ENCODE measurements at regions not wholly inside any gene's neighbourhood (a gene's known extent, or its start where the extent isn't known, plus 50 kb on each side); places are given as distances from the start of the nearest gene placed in this dataset.
"Not testable (repeated sequence)": the region's sequence is repeated elsewhere in the genome, so short reads cannot be mapped to it uniquely, and the experiment has no call there.

- ATAC-seq (no peak), DNase-seq (no peak)
- Mint-ChIP-seq H3K27me3 (no peaks in the 10 kb centered on the region), H3K36me3 (ENCODE audit: low read depth) (no peaks in the 10 kb centered on the region), H3K4me3 (no peak overlapping the region), H3K27ac (no peak overlapping the region), H3K4me1 (no peaks in the 10 kb centered on the region), H3K9me3 (ENCODE audit: low read depth) (no peaks in the 10 kb centered on the region)
- ChIA-PET CTCF (no interaction called here), POLR2A (no interaction called here)
- intact Hi-C loops (cut with DNase I, micrococcal nuclease): loop anchor here in 1 of 2 experiments (10.0 kb wide), 1 partner anchor 283 kb away; no protein-coding TSS in a partner anchor
Observed at GRCh38 chr3:3991598-3991997, 192.4 kb downstream of the LRRN1 start.

DNA sequence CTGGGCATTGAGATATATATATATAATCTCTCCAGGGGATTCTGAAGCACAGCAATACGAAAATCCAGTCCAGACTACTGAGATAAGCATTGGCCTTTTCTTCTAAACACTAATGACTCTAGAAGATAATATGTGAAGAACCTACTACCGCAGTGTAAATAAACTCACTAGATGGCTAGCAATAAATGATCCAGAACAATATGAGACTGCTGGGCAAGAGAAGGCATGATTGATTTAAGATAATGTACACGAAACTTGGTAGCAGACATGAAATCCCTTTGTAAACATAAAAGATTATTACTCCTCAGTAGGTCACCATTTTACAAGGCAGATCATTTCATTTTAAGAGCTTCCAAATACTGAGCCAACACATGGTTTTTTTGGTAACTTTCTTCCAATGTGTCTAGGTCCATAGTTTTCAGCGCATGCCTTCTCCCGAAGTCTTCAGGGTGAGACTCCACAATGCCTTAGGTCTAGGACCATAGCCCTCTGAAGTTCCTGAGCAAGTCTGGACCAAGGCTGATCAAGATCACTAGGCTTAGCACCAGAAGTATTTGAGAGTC, 193.2 kb downstream of the LRRN1 start:
- intact Hi-C loops (cut with DNase I, micrococcal nuclease): loop anchor here in 1 of 2 experiments (10.0 kb wide), 1 partner anchor 282 kb away; no protein-coding TSS in a partner anchor
- Mint-ChIP-seq H3K27ac (no peak overlapping the region), H3K27me3 (peaks cover 1% of the 10 kb centered on the region), H3K9me3 (ENCODE audit: low read depth) (no peaks in the 10 kb centered on the region), H3K36me3 (ENCODE audit: low read depth) (no peaks in the 10 kb centered on the region), H3K4me3 (no peak overlapping the region), H3K4me1 (no peaks in the 10 kb centered on the region)
- no peak for ATAC-seq
- POLR2A ChIA-PET: no interaction called here
- no peak for DNase-seq
- CTCF ChIA-PET: no interaction called here

DNA sequence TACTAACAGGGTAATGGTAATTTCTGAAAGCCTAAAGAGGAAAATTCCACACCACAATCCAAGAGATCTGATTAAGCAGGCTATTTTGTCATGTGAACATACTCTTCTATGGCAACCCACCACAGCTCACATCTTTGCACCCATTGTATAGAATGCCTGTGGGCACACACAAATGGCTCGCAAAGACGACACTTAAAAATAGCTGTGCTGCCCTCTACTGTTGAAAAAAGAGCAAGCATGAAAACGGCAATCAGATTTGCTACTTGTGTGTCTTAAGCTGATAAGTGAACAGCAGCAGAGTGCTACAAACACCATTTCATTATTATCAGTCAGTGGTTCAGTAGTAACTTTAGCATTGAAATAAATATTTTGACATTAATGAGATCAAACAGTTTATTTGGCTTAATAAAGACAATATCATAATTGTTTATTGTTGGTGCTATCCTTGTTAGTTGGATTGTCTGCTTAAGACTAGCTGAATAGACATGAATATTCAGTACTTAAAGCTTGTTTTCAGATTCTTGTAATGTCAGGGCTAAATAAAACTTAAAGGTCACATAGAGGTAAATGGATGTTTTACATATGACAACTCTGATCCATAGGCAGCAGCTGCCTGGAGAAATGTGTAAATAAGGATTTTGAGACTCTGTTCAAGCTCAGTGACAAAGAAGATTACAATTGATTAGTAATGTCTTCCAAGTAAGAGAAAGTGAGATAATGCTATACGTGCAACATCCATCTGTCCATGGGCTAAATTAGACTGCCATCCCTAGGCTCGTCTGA, 199.1 kb downstream of the LRRN1 start:
- Mint-ChIP-seq H3K4me3 (no peak overlapping the region), H3K27ac (no peak overlapping the region), H3K9me3 (ENCODE audit: low read depth) (no peaks in the 10 kb centered on the region), H3K4me1 (no peaks in the 10 kb centered on the region), H3K27me3 (peaks cover 1% of the 10 kb centered on the region), H3K36me3 (ENCODE audit: low read depth) (no peaks in the 10 kb centered on the region)
- intact Hi-C loops (cut with DNase I, micrococcal nuclease): loop anchor here (1.0 to 10.0 kb wide), 4 partner anchors 276 to 798 kb away; no protein-coding TSS in a partner anchor
- ChIA-PET POLR2A (no interaction called here), CTCF (interaction anchor here (0.6 to 2.2 kb wide), 21 partner anchors 10 to 811 kb away, joined by 3 to 28 read pairs (median 4); no protein-coding TSS in a partner anchor)
- ATAC-seq (peak; percentile 23), DNase-seq (peak; percentile 39)

GRCh38 chr3:3999340-3999739, 200.1 kb downstream of the LRRN1 start:
- H3K9me3 Mint-ChIP-seq (ENCODE audit: low read depth); H3K4me1 Mint-ChIP-seq; POLR2A ChIA-PET; H3K27me3 Mint-ChIP-seq; ATAC-seq; DNase-seq; H3K4me3 Mint-ChIP-seq; H3K36me3 Mint-ChIP-seq (ENCODE audit: low read depth); H3K27ac Mint-ChIP-seq: not testable (repeated sequence)
- intact Hi-C loops (cut with DNase I, micrococcal nuclease): loop anchor here in 1 of 2 experiments (2.0 to 10.0 kb wide), 2 partner anchors 275 to 291 kb away; no protein-coding TSS in a partner anchor
- CTCF ChIA-PET: interaction anchor here (0.9 to 1.2 kb wide), 2 partner anchors 273 to 803 kb away, joined by 3 read pairs; no protein-coding TSS in a partner anchor

GRCh38 chr3:4001976-4002375, 202.7 kb downstream of the LRRN1 start:
- no peak overlapping the region for H3K4me3 Mint-ChIP-seq
- H3K9me3 Mint-ChIP-seq (ENCODE audit: low read depth): no peaks in the 10 kb centered on the region
- H3K27ac Mint-ChIP-seq: no peak overlapping the region
- ChIA-PET POLR2A (no interaction called here), CTCF (no interaction called here)
- DNase-seq (no peak), ATAC-seq (no peak)
- H3K4me1 Mint-ChIP-seq: no peaks in the 10 kb centered on the region
- no peaks in the 10 kb centered on the region for H3K36me3 Mint-ChIP-seq (ENCODE audit: low read depth)
- H3K27me3 Mint-ChIP-seq: peaks cover 1% of the 10 kb centered on the region
- intact Hi-C loops (cut with DNase I, micrococcal nuclease): no loop called here

- Mint-ChIP-seq H3K27me3 (no peaks in the 10 kb centered on the region), H3K4me3 (no peak overlapping the region), H3K9me3 (ENCODE audit: low read depth) (no peaks in the 10 kb centered on the region), H3K4me1 (no peaks in the 10 kb centered on the region), H3K36me3 (ENCODE audit: low read depth) (no peaks in the 10 kb centered on the region), H3K27ac (no peak overlapping the region)
- intact Hi-C loops (cut with DNase I, micrococcal nuclease): no loop called here
- DNase-seq (no peak), ATAC-seq (no peak)
- CTCF ChIA-PET: interaction anchor here (0.8 kb wide), 1 partner anchor 806 kb away, joined by 4 read pairs; no protein-coding TSS in a partner anchor
- POLR2A ChIA-PET: no interaction called here
Observed at GRCh38 chr3:4006288-4006687, 207.1 kb downstream of the LRRN1 start.

DNA sequence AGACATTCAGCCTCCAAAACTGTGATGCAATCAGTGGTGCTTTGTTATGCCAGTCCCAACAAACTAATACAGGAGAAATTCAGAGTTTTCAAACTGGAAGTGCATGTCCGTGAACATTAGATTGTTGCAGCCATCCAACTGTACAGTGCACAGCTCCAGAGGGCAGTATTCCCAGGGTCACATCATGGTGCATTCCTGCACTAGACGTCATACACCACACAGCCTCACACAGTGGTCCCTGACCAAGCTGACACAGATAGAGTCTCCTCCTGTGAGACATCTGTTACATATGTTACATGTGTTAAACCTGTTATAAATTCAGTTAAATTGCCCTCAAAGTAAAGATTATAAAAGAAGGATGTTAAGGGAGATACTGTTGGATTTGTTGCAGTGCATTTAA, 209.0 kb downstream of the LRRN1 start:
- ChIA-PET POLR2A (no interaction called here), CTCF (interaction anchor here (2.1 kb wide), 1 partner anchor 10 kb away, joined by 9 read pairs; no protein-coding TSS in a partner anchor)
- no peak overlapping the region for H3K27ac Mint-ChIP-seq
- H3K9me3 Mint-ChIP-seq (ENCODE audit: low read depth): no peaks in the 10 kb centered on the region
- H3K4me3 Mint-ChIP-seq: no peak overlapping the region
- H3K27me3 Mint-ChIP-seq: no peaks in the 10 kb centered on the region
- ATAC-seq (no peak), DNase-seq (no peak)
- no peaks in the 10 kb centered on the region for H3K36me3 Mint-ChIP-seq (ENCODE audit: low read depth)
- intact Hi-C loops (cut with DNase I, micrococcal nuclease): no loop called here
- H3K4me1 Mint-ChIP-seq: no peaks in the 10 kb centered on the region

DNA sequence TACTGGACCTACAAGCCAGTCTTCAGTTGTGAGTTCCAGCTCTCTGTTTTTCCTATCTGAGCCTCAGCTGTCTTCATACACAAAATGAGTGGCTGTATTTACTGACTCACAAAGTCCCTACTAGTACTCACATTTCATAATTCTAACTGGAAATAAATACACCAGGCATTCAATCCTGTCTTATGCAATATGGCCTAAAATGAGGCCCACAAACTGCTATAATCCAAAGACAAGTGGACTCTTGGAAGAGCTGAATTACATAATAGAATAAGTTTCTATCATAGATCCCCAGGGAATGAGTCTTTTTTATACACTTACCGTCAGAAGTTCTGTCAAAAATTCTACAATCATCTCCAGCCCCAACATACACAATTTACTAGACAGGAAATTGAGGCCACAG, 211.9 kb downstream of the LRRN1 start:
- ChIA-PET POLR2A (no interaction called here), CTCF (no interaction called here)
- H3K27me3 Mint-ChIP-seq: no peaks in the 10 kb centered on the region
- no peak overlapping the region for H3K27ac Mint-ChIP-seq
- ATAC-seq (no peak), DNase-seq (no peak)
- H3K9me3 Mint-ChIP-seq (ENCODE audit: low read depth): no peaks in the 10 kb centered on the region
- no peak overlapping the region for H3K4me3 Mint-ChIP-seq
- H3K36me3 Mint-ChIP-seq (ENCODE audit: low read depth): no peaks in the 10 kb centered on the region
- no peaks in the 10 kb centered on the region for H3K4me1 Mint-ChIP-seq
- intact Hi-C loops (cut with DNase I, micrococcal nuclease): no loop called here

- H3K27ac Mint-ChIP-seq: no peak overlapping the region
- POLR2A ChIA-PET: no interaction called here
- no peak overlapping the region for H3K4me3 Mint-ChIP-seq
- H3K27me3 Mint-ChIP-seq: no peaks in the 10 kb centered on the region
- no peaks in the 10 kb centered on the region for H3K36me3 Mint-ChIP-seq (ENCODE audit: low read depth)
- peaks cover 1% of the 10 kb centered on the region for H3K9me3 Mint-ChIP-seq (ENCODE audit: low read depth)
- intact Hi-C loops (cut with DNase I, micrococcal nuclease): no loop called here
- ATAC-seq (no peak), DNase-seq (no peak)
- no peaks in the 10 kb centered on the region for H3K4me1 Mint-ChIP-seq
- CTCF ChIA-PET: interaction anchor here (0.6 to 1.0 kb wide), 2 partner anchors 15 to 1357 kb away, joined by 3 read pairs; no protein-coding TSS in a partner anchor
Observed at GRCh38 chr3:4015426-4015825, 216.2 kb downstream of the LRRN1 start.

GRCh38 chr3:4019501-4019900, 220.3 kb downstream of the LRRN1 start:
- no peaks in the 10 kb centered on the region for H3K4me1 Mint-ChIP-seq
- CTCF ChIA-PET: no interaction called here
- POLR2A ChIA-PET: no interaction called here

GRCh38 chr3:4021162-4021561, 221.9 kb downstream of the LRRN1 start:
- no peak for ATAC-seq
- peaks cover 1% of the 10 kb centered on the region for H3K9me3 Mint-ChIP-seq (ENCODE audit: low read depth)

More at GRCh38 chr3:4019501-4019900, 220.3 kb downstream of the LRRN1 start:
- Mint-ChIP-seq H3K4me3 (no peak overlapping the region), H3K36me3 (ENCODE audit: low read depth) (no peaks in the 10 kb centered on the region), H3K27ac (no peak overlapping the region), H3K9me3 (ENCODE audit: low read depth) (peaks cover 1% of the 10 kb centered on the region), H3K27me3 (no peaks in the 10 kb centered on the region)
- DNase-seq (no peak), ATAC-seq (no peak)
- intact Hi-C loops (cut with DNase I, micrococcal nuclease): no loop called here

GRCh38 chr3:4029135-4029534, 229.9 kb downstream of the LRRN1 start:
- CTCF ChIA-PET: no interaction called here
- ATAC-seq (no peak), DNase-seq (no peak)
- POLR2A ChIA-PET: no interaction called here
- Mint-ChIP-seq H3K4me3 (no peak overlapping the region), H3K27me3 (no peaks in the 10 kb centered on the region), H3K36me3 (ENCODE audit: low read depth) (no peaks in the 10 kb centered on the region), H3K9me3 (ENCODE audit: low read depth) (no peaks in the 10 kb centered on the region), H3K4me1 (no peaks in the 10 kb centered on the region), H3K27ac (no peak overlapping the region)
- intact Hi-C loops (cut with DNase I, micrococcal nuclease): no loop called here

More at GRCh38 chr3:4021162-4021561, 221.9 kb downstream of the LRRN1 start:
- intact Hi-C loops (cut with DNase I, micrococcal nuclease): no loop called here
- ChIA-PET POLR2A (no interaction called here), CTCF (no interaction called here)
- DNase-seq: no peak
- Mint-ChIP-seq H3K36me3 (ENCODE audit: low read depth) (no peaks in the 10 kb centered on the region), H3K4me3 (no peak overlapping the region), H3K27ac (no peak overlapping the region), H3K4me1 (no peaks in the 10 kb centered on the region), H3K27me3 (no peaks in the 10 kb centered on the region)
